ENCODE measurements at regions not wholly inside any gene's neighbourhood (a gene's known extent, or its start where the extent isn't known, plus 50 kb on each side); places are given as distances from the start of the nearest gene placed in this dataset.

GRCh38 chr10:81288544-81288943, 586.5 kb upstream of the NRG3 start:
- TF ChIP-seq POLR2A (IDR thresholded peaks at IDR 0.05) (no peak), CTCF (IDR thresholded peaks at IDR 0.05) (no peak)
